SH-SY5Y (cell line): ENCODE measurements at regions not wholly inside any gene's neighbourhood (a gene's known extent, or its start where the extent isn't known, plus 50 kb on each side); places are given as distances from the start of the nearest gene placed in this dataset.

Source experiments
- GATA2 ChIP-seq: IDR thresholded peaks from 2 replicates; pipeline ENCODE4 v1.6.1; 2011; ENCODE audit warnings: mild to moderate bottlenecking, low read depth, low read length
- GATA3 ChIP-seq: IDR thresholded peaks from 2 replicates; pipeline ENCODE4 v1.6.1; 2011; ENCODE audit warnings: low read depth, mild to moderate bottlenecking, low read length, moderate library complexity

GRCh38 chr2:129827311-129828090 is 152.0 kb upstream of the RAB6C start:
- TF ChIP-seq GATA3, result no peak
- TF ChIP-seq GATA2, result no peak
